ENCODE measurements at regions not wholly inside any gene's neighbourhood (a gene's known extent, or its start where the extent isn't known, plus 50 kb on each side); places are given as distances from the start of the nearest gene placed in this dataset.

DNA sequence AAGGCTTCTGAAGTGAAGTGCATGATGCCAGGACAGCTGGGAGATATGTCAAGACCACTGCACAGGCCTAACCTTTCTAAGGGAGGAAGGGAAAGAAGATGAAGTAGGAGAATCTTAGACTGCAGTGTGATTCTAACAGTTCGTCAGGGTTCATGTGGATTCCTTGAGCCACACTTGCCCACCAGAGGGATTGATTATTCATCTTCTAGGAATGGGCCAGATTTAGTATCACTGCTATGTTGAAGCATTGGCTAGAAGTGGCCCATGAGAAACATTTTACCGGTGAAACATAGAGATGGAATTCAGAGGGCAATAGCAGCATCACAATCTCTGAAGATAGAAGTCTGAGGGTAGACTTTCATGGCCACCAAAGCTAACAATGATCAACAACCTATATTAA lies 550.8 kb upstream of the SLITRK1 start:
- H2AFZ ChIP-seq (ENCODE audit: low read length), result no peak overlapping the region
- H4K20me1 ChIP-seq (ENCODE audit: insufficient read depth, low read length, poor library complexity, severe bottlenecking), result no peaks in the 10 kb centered on the region
- TF ChIP-seq CTCF (conservative IDR thresholded peaks at IDR 0.05; ENCODE audit: low read length), result no peak
- no peak for TF ChIP-seq EZH2phosphoT487 (IDR thresholded peaks at IDR 0.05; ENCODE audit: borderline replicate concordance)
- 0 out of 2 replicates have a peak, but pooled peaks cover 3% of the 10 kb centered on the region for H3K9me2 ChIP-seq (replicated peaks; ENCODE audit: low read depth, low read length)
- no peak overlapping the region for H3K4me3 ChIP-seq (ENCODE audit: low read length, poor library complexity, severe bottlenecking)
- no peaks in the 10 kb centered on the region for H3K4me1 ChIP-seq (ENCODE audit: insufficient read depth, low read length, poor library complexity, severe bottlenecking)
- no peaks in the 10 kb centered on the region for H3K27me3 ChIP-seq (ENCODE audit: insufficient read depth, low read length, poor library complexity, severe bottlenecking)
- no peak overlapping the region for H3K9ac ChIP-seq (ENCODE audit: low read depth, low read length, poor library complexity, severe bottlenecking)
- H3K9me3 ChIP-seq (ENCODE audit: insufficient read depth, low read depth, low read length), result no peaks in the 10 kb centered on the region
- no peaks in the 10 kb centered on the region for H3K79me2 ChIP-seq (ENCODE audit: insufficient read depth, low read length)
- no peaks in the 10 kb centered on the region for H3F3A ChIP-seq (ENCODE audit: low read depth)
- H3K36me3 ChIP-seq (ENCODE audit: insufficient read depth, low read length), result no peaks in the 10 kb centered on the region
- H3K4me2 ChIP-seq (ENCODE audit: low read depth, low read length, poor library complexity, severe bottlenecking), result no peak overlapping the region

- Histone ChIP-seq H3K4me1 (ENCODE audit: insufficient read depth, low read length, poor library complexity, severe bottlenecking) (no peaks in the 10 kb centered on the region), H3K4me2 (ENCODE audit: low read depth, low read length, poor library complexity, severe bottlenecking) (no peak overlapping the region), H3K9me3 (ENCODE audit: insufficient read depth, low read depth, low read length) (no peaks in the 10 kb centered on the region), H2AFZ (ENCODE audit: low read length) (no peak overlapping the region), H3F3A (ENCODE audit: low read depth) (no peaks in the 10 kb centered on the region), H4K20me1 (ENCODE audit: insufficient read depth, low read length, poor library complexity, severe bottlenecking) (no peaks in the 10 kb centered on the region), H3K4me3 (ENCODE audit: low read length, poor library complexity, severe bottlenecking) (no peak overlapping the region), H3K36me3 (ENCODE audit: insufficient read depth, low read length) (no peaks in the 10 kb centered on the region), H3K9ac (ENCODE audit: low read depth, low read length, poor library complexity, severe bottlenecking) (no peak overlapping the region), H3K27me3 (ENCODE audit: insufficient read depth, low read length, poor library complexity, severe bottlenecking) (no peaks in the 10 kb centered on the region), H3K9me2 (replicated peaks; ENCODE audit: low read depth, low read length) (0 out of 2 replicates have a peak, but pooled peaks cover 3% of the 10 kb centered on the region), H3K79me2 (ENCODE audit: insufficient read depth, low read length) (no peaks in the 10 kb centered on the region)
- TF ChIP-seq CTCF (conservative IDR thresholded peaks at IDR 0.05; ENCODE audit: low read length) (no peak), EZH2phosphoT487 (IDR thresholded peaks at IDR 0.05; ENCODE audit: borderline replicate concordance) (no peak)
Observed at GRCh38 chr13:84431646-84432045, 549.4 kb upstream of the SLITRK1 start.

GRCh38 chr13:84430446-84430845 lies 548.2 kb upstream of the SLITRK1 start:
- Histone ChIP-seq H2AFZ (ENCODE audit: low read length) (no peak overlapping the region), H4K20me1 (ENCODE audit: insufficient read depth, low read length, poor library complexity, severe bottlenecking) (no peaks in the 10 kb centered on the region), H3K79me2 (ENCODE audit: insufficient read depth, low read length) (no peaks in the 10 kb centered on the region), H3K9ac (ENCODE audit: low read depth, low read length, poor library complexity, severe bottlenecking) (no peak overlapping the region), H3K27me3 (ENCODE audit: insufficient read depth, low read length, poor library complexity, severe bottlenecking) (no peaks in the 10 kb centered on the region), H3K4me3 (ENCODE audit: low read length, poor library complexity, severe bottlenecking) (no peak overlapping the region), H3F3A (ENCODE audit: low read depth) (no peaks in the 10 kb centered on the region), H3K36me3 (ENCODE audit: insufficient read depth, low read length) (no peaks in the 10 kb centered on the region), H3K9me3 (ENCODE audit: insufficient read depth, low read depth, low read length) (no peaks in the 10 kb centered on the region), H3K4me2 (ENCODE audit: low read depth, low read length, poor library complexity, severe bottlenecking) (no peak overlapping the region), H3K4me1 (ENCODE audit: insufficient read depth, low read length, poor library complexity, severe bottlenecking) (no peaks in the 10 kb centered on the region), H3K9me2 (replicated peaks; ENCODE audit: low read depth, low read length) (0 out of 2 replicates have a peak, but pooled peaks cover 2% of the 10 kb centered on the region)
- no peak for TF ChIP-seq CTCF (conservative IDR thresholded peaks at IDR 0.05; ENCODE audit: low read length)
- TF ChIP-seq EZH2phosphoT487 (IDR thresholded peaks at IDR 0.05; ENCODE audit: borderline replicate concordance), result no peak
